Heart left ventricle (tissue), 16 donors: ENCODE measurements at regions not wholly inside any gene's neighbourhood (a gene's known extent, or its start where the extent isn't known, plus 50 kb on each side); places are given as distances from the start of the nearest gene placed in this dataset.

Experiments used
- ATAC-seq, 4 donors: fragments of 200-7000 bp; cut with Tn5 transposase; one replicate each; pipeline ENCODE4 v1.9.1; 2020 to 2022; ENCODE audit warnings: moderate library complexity in 4 of 4, mild to moderate bottlenecking in 3 of 4, moderate number of reproducible peaks in 1 of 4
- DNase-seq, 5 donors: peaks; one replicate each; pipeline ENCODE4 v3.0.0-alpha.2; 2020
- H3K27ac ChIP-seq, 12 donors: fragments of 200-600 bp; sonication (generic) in 4 of 12; one replicate each; pipeline versions ENCODE4 v1.5.0 to v1.8.0; 2016 to 2022; ENCODE audit warnings: mild to moderate bottlenecking in 2 of 12
- H3K27me3 ChIP-seq, 9 donors: fragments of 200-600 bp; sonication (generic) in 2 of 9; one replicate each; pipeline versions ENCODE4 v1.5.1 to v1.8.0; 2016 to 2022; ENCODE audit warnings: mild to moderate bottlenecking in 3 of 9
- H3K36me3 ChIP-seq, 9 donors: fragments of 200-600 bp; sonication (generic) in 2 of 9; one replicate each; pipeline versions ENCODE4 v1.5.0 to v1.8.0; 2018 to 2022; ENCODE audit warnings: mild to moderate bottlenecking in 2 of 9
- H3K4me1 ChIP-seq, 12 donors: fragments of 200-600 bp; sonication (generic) in 4 of 12; one replicate each; pipeline versions ENCODE4 v1.5.0 to v1.8.0; 2016 to 2022; ENCODE audit warnings: mild to moderate bottlenecking in 3 of 12
- H3K4me3 ChIP-seq, 12 donors: fragments of 200-600 bp; sonication (generic) in 4 of 12; one replicate each; pipeline versions ENCODE4 v1.5.0 to v1.8.0; 2017 to 2022; ENCODE audit warnings: mild to moderate bottlenecking in 9 of 12, moderate library complexity in 4 of 12
- H3K9me3 ChIP-seq, 12 donors: fragments of 200-600 bp; sonication (generic) in 4 of 12; one replicate each; pipeline versions ENCODE4 v1.5.0 to v1.8.0; 2016 to 2022; ENCODE audit warnings: mild to moderate bottlenecking in 1 of 12
- CTCF ChIP-seq, 12 donors: fragments of 200-600 bp; sonication (generic) in 4 of 12; IDR thresholded peaks; one replicate each; pipeline versions ENCODE4 v1.5.0 to v1.8.0; 2018 to 2022; ENCODE audit warnings: antibody characterized with exemption in 12 of 12, mild to moderate bottlenecking in 5 of 12
- POLR2A ChIP-seq, 2 donors: fragments of 450-650 bp; IDR thresholded peaks; one replicate each; pipeline ENCODE4 v1.6.1; 2017; ENCODE audit warnings: antibody characterized with exemption in 2 of 2, mild to moderate bottlenecking in 2 of 2, moderate library complexity in 2 of 2
- WGBS, 4 donors: extraction: QIAGEN DNeasy Blood & Tissue Kit in 2 of 4; methylation state at CpG; one replicate each; pipeline versions ENCODE4 v1.1.5 to v1.1.7; 2013 to 2018; 5-methylcytosine and 5-hydroxymethylcytosine counted together
- intact Hi-C, 10 donors: fragments of 100-400 bp; cut with DNase I; formaldehyde crosslinking; loops; one replicate each; pipeline versions ENCODE4 v1.11.1 to v1.14.2; 2022
- donor health status: ischemic (EF 13 %, LVEDD 7.1; RV severe dilation, severe dysfunction).
- donor health status: healthy with polysubstance abuse.
- donor health status: DM: no; HTN: yes; CAD: no.
- donor health status: DM: no; HTN: no; CAD: no.
- donor health status: ischemic (EF 25% LVEDD 6.9; RV normal size, moderate dysfunction).
- donor health status: ischemic (EF 25% LVEDD 5.7; RV mildly dilated, moderate dysfunction).
- donor health status: healthy.
- donor health status: DM: yes; HTN: yes; CAD: no.
- donor health status: ischemic (EF 35%, LVEDD 5.7; RV mildly dilated, moderate dysfunction).
- donor health status: nonischemic (EF 11% LVEDD 7.7; RV severe dilation, severe dysfunction).
- donor health status: DM: yes; HTN: yes; CAD: no.
- donor health status: PGD.
- donor health status: ischemic (EF 29% LVEDD 5.4; RV normal size, mild dysfunction).
- donor health status: nonischemic (EF 23%, LVEDD 6.1; RV moderate dilation, normal function).

GRCh38 chr12:97323154-97323553 is 139.4 kb upstream of the RMST start:
- H3K9me3 ChIP-seq: no peaks in the 10 kb centered on the region
- H3K4me3 ChIP-seq: no peak overlapping the region
- no peaks in the 10 kb centered on the region for H3K4me1 ChIP-seq
- H3K27me3 ChIP-seq: peaks cover 0 to 13% (median 0%) of the 10 kb centered on the region in 9 donors
- intact Hi-C loops: no loop called here
- no peak overlapping the region for H3K27ac ChIP-seq
- WGBS, 4 donors: 73 to 93% (median 86%) methylated on average over 4 of the region's 4 CpGs
- TF ChIP-seq POLR2A (IDR thresholded peaks at IDR 0.05) (no peak), CTCF (IDR thresholded peaks at IDR 0.05) (no peak)
- no peaks in the 10 kb centered on the region for H3K36me3 ChIP-seq
- ATAC-seq (no peak), DNase-seq (no peak)

GRCh38 chr12:97324471-97324870 is 138.1 kb upstream of the RMST start:
- no peak for TF ChIP-seq POLR2A (IDR thresholded peaks at IDR 0.05)
- TF ChIP-seq CTCF (IDR thresholded peaks at IDR 0.05): no peak
- intact Hi-C loops: no loop called here
- Histone ChIP-seq H3K27me3 (peaks cover 0 to 13% (median 0%) of the 10 kb centered on the region in 9 donors), H3K4me1 (no peaks in the 10 kb centered on the region), H3K27ac (no peak overlapping the region), H3K4me3 (no peak overlapping the region), H3K9me3 (no peaks in the 10 kb centered on the region), H3K36me3 (no peaks in the 10 kb centered on the region)
- ATAC-seq (no peak), DNase-seq (no peak)
- 48 to 60% (median 52%) methylated on average over 7 of the region's 7 CpGs for WGBS, 4 donors

- TF ChIP-seq POLR2A (IDR thresholded peaks at IDR 0.05): no peak
- no peak for TF ChIP-seq CTCF (IDR thresholded peaks at IDR 0.05)
- Histone ChIP-seq H3K27ac (no peak overlapping the region), H3K9me3 (no peaks in the 10 kb centered on the region), H3K27me3 (peaks cover 0 to 5% (median 0%) of the 10 kb centered on the region in 9 donors), H3K4me1 (no peaks in the 10 kb centered on the region), H3K4me3 (no peak overlapping the region), H3K36me3 (no peaks in the 10 kb centered on the region)
- 75 to 85% (median 81%) methylated on average over 4 of the region's 4 CpGs for WGBS, 4 donors
- DNase-seq (no peak), ATAC-seq (no peak)
- intact Hi-C loops: no loop called here
Observed at GRCh38 chr12:97335115-97335514, 127.5 kb upstream of the RMST start.

GRCh38 chr12:97336900-97337751 is 125.5 kb upstream of the RMST start:
- 71 to 77% (median 73%) methylated on average over 7 of the region's 7 CpGs for WGBS, 4 donors
- no peak overlapping the region for H3K27ac ChIP-seq
- DNase-seq: no peak
- TF ChIP-seq CTCF (IDR thresholded peaks at IDR 0.05) (no peak), POLR2A (IDR thresholded peaks at IDR 0.05) (no peak)
- ATAC-seq: no peak
- H3K9me3 ChIP-seq: no peaks in the 10 kb centered on the region
- H3K36me3 ChIP-seq: no peaks in the 10 kb centered on the region
- peaks cover 0 to 5% (median 0%) of the 10 kb centered on the region in 9 donors for H3K27me3 ChIP-seq
- H3K4me3 ChIP-seq: no peak overlapping the region
- H3K4me1 ChIP-seq: no peaks in the 10 kb centered on the region
- intact Hi-C loops: no loop called here
